OCI-LY1 (cell line): ENCODE measurements at regions not wholly inside any gene's neighbourhood (a gene's known extent, or its start where the extent isn't known, plus 50 kb on each side); places are given as distances from the start of the nearest gene placed in this dataset.

Experiments used
- H2AFZ ChIP-seq: fragments of 200-600 bp; sonication (generic), shearing (Covaris generic); 2 replicates; pipeline ENCODE4 v1.6.0; 2014; ENCODE audit warnings: antibody characterized with exemption, mild to moderate bottlenecking, low read length
- H3F3A ChIP-seq: fragments of 200-600 bp; sonication (generic), shearing (Covaris generic); 2 replicates; pipeline ENCODE4 v1.6.0; 2014; ENCODE audit warnings: mild to moderate bottlenecking, antibody characterized with exemption, low read length, moderate library complexity; ENCODE audit not compliant: insufficient read depth
- H3K27ac ChIP-seq: fragments of 200-600 bp; sonication (generic); 2 replicates; pipeline ENCODE4 v1.5.1; 2014; ENCODE audit warnings: low read length, mixed run types, mild to moderate bottlenecking, low read depth; ENCODE audit not compliant: poor library complexity, severe bottlenecking
- H3K27me3 ChIP-seq: fragments of 200-600 bp; sonication (generic); 2 replicates; pipeline ENCODE4 v1.6.0; 2014; ENCODE audit warnings: antibody characterized with exemption, mild to moderate bottlenecking, low read length, moderate library complexity; ENCODE audit not compliant: insufficient read depth
- H3K36me3 ChIP-seq: fragments of 200-600 bp; sonication (generic); 2 replicates; pipeline ENCODE4 v1.6.1; 2014; ENCODE audit warnings: mild to moderate bottlenecking, antibody characterized with exemption, low read length, moderate library complexity, mixed read lengths; ENCODE audit not compliant: insufficient read depth
- H3K4me1 ChIP-seq: fragments of 200-600 bp; sonication (generic); 2 replicates; pipeline ENCODE4 v1.5.1; 2014; ENCODE audit warnings: mild to moderate bottlenecking, low read length, moderate library complexity; ENCODE audit not compliant: insufficient read depth, severe bottlenecking
- H3K4me2 ChIP-seq: fragments of 200-600 bp; sonication (generic), shearing (Covaris generic); 2 replicates; pipeline ENCODE4 v1.6.1; 2014; ENCODE audit warnings: low read length
- H3K4me3 ChIP-seq: fragments of 200-600 bp; sonication (generic); 2 replicates; pipeline ENCODE4 v1.5.1; 2014; ENCODE audit warnings: low read length, low read depth, mild to moderate bottlenecking, mixed read lengths; ENCODE audit not compliant: poor library complexity, severe bottlenecking
- H3K79me2 ChIP-seq: fragments of 200-600 bp; shearing (Covaris generic); 2 replicates; pipeline ENCODE4 v1.6.1; 2016; ENCODE audit warnings: mixed run types, low read length, mixed read lengths; ENCODE audit not compliant: insufficient read depth
- H3K9ac ChIP-seq: fragments of 200-600 bp; sonication (generic), shearing (Covaris generic); 2 replicates; pipeline ENCODE4 v1.6.1; 2014; ENCODE audit warnings: mild to moderate bottlenecking, low read length, mixed read lengths
- H3K9me2 ChIP-seq: fragments of 200-600 bp; sonication (generic), shearing (Covaris generic); 2 replicates; pipeline ENCODE4 v1.6.1; 2014; ENCODE audit warnings: low read depth, mild to moderate bottlenecking, low read length, mixed read lengths
- H3K9me3 ChIP-seq: fragments of 200-600 bp; shearing (Covaris generic); 2 replicates; pipeline ENCODE4 v1.6.1; 2014; ENCODE audit warnings: low read length, mixed read lengths
- H4K20me1 ChIP-seq: fragments of 200-600 bp; sonication (generic), shearing (Covaris generic); 2 replicates; pipeline ENCODE4 v1.6.0; 2016; ENCODE audit warnings: mild to moderate bottlenecking, low read length; ENCODE audit not compliant: insufficient read depth
- CTCF ChIP-seq: fragments of 200-600 bp; sonication (generic), shearing (Covaris generic); IDR thresholded peaks from 2 replicates; pipeline ENCODE4 v1.5.1; 2017; ENCODE audit warnings: mild to moderate bottlenecking, antibody characterized with exemption, low read length, moderate library complexity, mixed read lengths
- EZH2 ChIP-seq: fragments of 200-600 bp; sonication (generic), shearing (Covaris generic); IDR thresholded peaks from 2 replicates; pipeline ENCODE4 v1.8.0; 2017; ENCODE audit warnings: borderline replicate concordance, mixed run types, mild to moderate bottlenecking, antibody characterized with exemption, low read length, moderate library complexity, mixed read lengths

GRCh38 chr3:160090653-160091052, 102.0 kb downstream of the IL12A start:
- H3F3A ChIP-seq, result no peaks in the 10 kb centered on the region
- no peak overlapping the region for H3K9ac ChIP-seq
- H3K27me3 ChIP-seq, result no peaks in the 10 kb centered on the region
- H3K4me1 ChIP-seq, result no peaks in the 10 kb centered on the region
- H3K36me3 ChIP-seq, result no peaks in the 10 kb centered on the region
- no peaks in the 10 kb centered on the region for H4K20me1 ChIP-seq
- H3K27ac ChIP-seq, result no peak overlapping the region
- H3K79me2 ChIP-seq, result no peaks in the 10 kb centered on the region
- H3K4me3 ChIP-seq, result no peak overlapping the region
- H3K4me2 ChIP-seq, result no peak overlapping the region
- H3K9me3 ChIP-seq, result no peaks in the 10 kb centered on the region
- H3K9me2 ChIP-seq, result no peaks in the 10 kb centered on the region
- H2AFZ ChIP-seq, result no peak overlapping the region
- TF ChIP-seq CTCF (no peak), EZH2 (no peak)

- Histone ChIP-seq H3K4me1 (no peaks in the 10 kb centered on the region), H2AFZ (no peak overlapping the region), H3K27me3 (no peaks in the 10 kb centered on the region), H3K9ac (no peak overlapping the region), H3F3A (no peaks in the 10 kb centered on the region), H3K4me2 (no peak overlapping the region), H3K79me2 (no peaks in the 10 kb centered on the region), H4K20me1 (no peaks in the 10 kb centered on the region), H3K9me3 (no peaks in the 10 kb centered on the region), H3K36me3 (no peaks in the 10 kb centered on the region), H3K4me3 (no peak overlapping the region), H3K27ac (no peak overlapping the region), H3K9me2 (no peaks in the 10 kb centered on the region)
- TF ChIP-seq CTCF (no peak), EZH2 (no peak)
Measured at GRCh38 chr3:160091441-160091840, 102.8 kb downstream of the IL12A start.

GRCh38 chr3:160092760-160093159, 104.1 kb downstream of the IL12A start:
- Histone ChIP-seq H3K9me3 (no peaks in the 10 kb centered on the region), H4K20me1 (no peaks in the 10 kb centered on the region), H2AFZ (no peak overlapping the region), H3K4me2 (no peak overlapping the region), H3K27ac (no peak overlapping the region), H3K4me1 (no peaks in the 10 kb centered on the region), H3K9ac (no peak overlapping the region), H3F3A (no peaks in the 10 kb centered on the region), H3K9me2 (no peaks in the 10 kb centered on the region), H3K36me3 (no peaks in the 10 kb centered on the region), H3K79me2 (no peaks in the 10 kb centered on the region), H3K4me3 (no peak overlapping the region), H3K27me3 (no peaks in the 10 kb centered on the region)
- no peak for TF ChIP-seq EZH2
- TF ChIP-seq CTCF, result no peak
